GM23338 (cell line): ENCODE measurements at regions not wholly inside any gene's neighbourhood (a gene's known extent, or its start where the extent isn't known, plus 50 kb on each side); places are given as distances from the start of the nearest gene placed in this dataset.

Experiments
- EZH2 ChIP-seq: fragments of 200-600 bp; sonication (generic); IDR thresholded peaks from one replicate; pipeline ENCODE4 v1.8.0; 2017; ENCODE audit warnings: antibody characterized with exemption, mild to moderate bottlenecking, low read depth; ENCODE audit not compliant: unreplicated experiment
- EZH2phosphoT487 ChIP-seq: fragments of 200-600 bp; sonication (generic); IDR thresholded peaks from one replicate; pipeline ENCODE4 v1.8.1; 2018; ENCODE audit warnings: antibody characterized with exemption; ENCODE audit not compliant: unreplicated experiment
- JUNB ChIP-seq: IDR thresholded peaks from one replicate; pipeline ENCODE4 v1.6.1; 2016; ENCODE audit warnings: antibody characterized with exemption; ENCODE audit not compliant: unreplicated experiment
- POLR2AphosphoS5 ChIP-seq: IDR thresholded peaks from 2 replicates; pipeline ENCODE4 v1.6.1; 2016; ENCODE audit warnings: antibody characterized with exemption, low read depth
- ZNF114 ChIP-seq: fragments of 250-450 bp; sonication (Bioruptor Pico); IDR thresholded peaks from 2 replicates; pipeline ENCODE4 v1.5.0; 2020; ENCODE audit warnings: mild to moderate bottlenecking, moderate library complexity
- TF ChIP-seq, protein P1 (sequence below), 2 experiments: fragments of 200-600 bp in 1 of 2; sonication (generic) in 1 of 2; conservative IDR thresholded peaks; 2 replicates each; pipeline versions ENCODE4 v1.5.1 to v1.6.1; 2016 to 2017; ENCODE audit warnings: antibody characterized with exemption in 2 of 2, low read depth in 2 of 2, mild to moderate bottlenecking in 2 of 2, moderate library complexity in 1 of 2
- TF ChIP-seq, protein P2 (sequence below): IDR thresholded peaks from one replicate; pipeline ENCODE4 v1.6.1; 2018; ENCODE audit warnings: antibody characterized with exemption; ENCODE audit not compliant: unreplicated experiment

DNA sequence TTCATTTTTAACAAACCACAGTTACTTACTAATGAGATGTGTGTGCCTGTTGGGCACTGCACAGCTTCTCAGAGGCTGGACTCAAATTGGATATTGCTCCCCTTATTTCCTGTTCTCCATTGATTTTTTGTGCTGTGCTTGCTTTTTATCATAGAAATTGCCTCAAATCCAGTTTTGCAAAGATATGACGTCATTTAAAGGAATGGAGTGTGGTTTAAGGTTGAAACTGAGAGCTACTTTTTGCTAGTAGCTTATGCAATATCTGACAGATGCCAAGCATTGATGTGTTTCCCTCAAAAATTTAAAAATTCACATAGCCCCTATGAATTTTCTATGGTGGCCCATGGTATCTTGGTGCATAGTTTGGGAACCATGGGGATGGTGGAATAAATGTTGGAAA is 67.7 kb upstream of the ROPN1 start:
- TF ChIP-seq POLR2AphosphoS5: no peak
- TF ChIP-seq, protein P1, sequence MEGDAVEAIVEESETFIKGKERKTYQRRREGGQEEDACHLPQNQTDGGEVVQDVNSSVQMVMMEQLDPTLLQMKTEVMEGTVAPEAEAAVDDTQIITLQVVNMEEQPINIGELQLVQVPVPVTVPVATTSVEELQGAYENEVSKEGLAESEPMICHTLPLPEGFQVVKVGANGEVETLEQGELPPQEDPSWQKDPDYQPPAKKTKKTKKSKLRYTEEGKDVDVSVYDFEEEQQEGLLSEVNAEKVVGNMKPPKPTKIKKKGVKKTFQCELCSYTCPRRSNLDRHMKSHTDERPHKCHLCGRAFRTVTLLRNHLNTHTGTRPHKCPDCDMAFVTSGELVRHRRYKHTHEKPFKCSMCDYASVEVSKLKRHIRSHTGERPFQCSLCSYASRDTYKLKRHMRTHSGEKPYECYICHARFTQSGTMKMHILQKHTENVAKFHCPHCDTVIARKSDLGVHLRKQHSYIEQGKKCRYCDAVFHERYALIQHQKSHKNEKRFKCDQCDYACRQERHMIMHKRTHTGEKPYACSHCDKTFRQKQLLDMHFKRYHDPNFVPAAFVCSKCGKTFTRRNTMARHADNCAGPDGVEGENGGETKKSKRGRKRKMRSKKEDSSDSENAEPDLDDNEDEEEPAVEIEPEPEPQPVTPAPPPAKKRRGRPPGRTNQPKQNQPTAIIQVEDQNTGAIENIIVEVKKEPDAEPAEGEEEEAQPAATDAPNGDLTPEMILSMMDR (conservative IDR thresholded peaks at IDR 0.05; ENCODE audit: low read depth in 2 of 2): no peak
- no peak for TF ChIP-seq EZH2
- TF ChIP-seq, protein P2, sequence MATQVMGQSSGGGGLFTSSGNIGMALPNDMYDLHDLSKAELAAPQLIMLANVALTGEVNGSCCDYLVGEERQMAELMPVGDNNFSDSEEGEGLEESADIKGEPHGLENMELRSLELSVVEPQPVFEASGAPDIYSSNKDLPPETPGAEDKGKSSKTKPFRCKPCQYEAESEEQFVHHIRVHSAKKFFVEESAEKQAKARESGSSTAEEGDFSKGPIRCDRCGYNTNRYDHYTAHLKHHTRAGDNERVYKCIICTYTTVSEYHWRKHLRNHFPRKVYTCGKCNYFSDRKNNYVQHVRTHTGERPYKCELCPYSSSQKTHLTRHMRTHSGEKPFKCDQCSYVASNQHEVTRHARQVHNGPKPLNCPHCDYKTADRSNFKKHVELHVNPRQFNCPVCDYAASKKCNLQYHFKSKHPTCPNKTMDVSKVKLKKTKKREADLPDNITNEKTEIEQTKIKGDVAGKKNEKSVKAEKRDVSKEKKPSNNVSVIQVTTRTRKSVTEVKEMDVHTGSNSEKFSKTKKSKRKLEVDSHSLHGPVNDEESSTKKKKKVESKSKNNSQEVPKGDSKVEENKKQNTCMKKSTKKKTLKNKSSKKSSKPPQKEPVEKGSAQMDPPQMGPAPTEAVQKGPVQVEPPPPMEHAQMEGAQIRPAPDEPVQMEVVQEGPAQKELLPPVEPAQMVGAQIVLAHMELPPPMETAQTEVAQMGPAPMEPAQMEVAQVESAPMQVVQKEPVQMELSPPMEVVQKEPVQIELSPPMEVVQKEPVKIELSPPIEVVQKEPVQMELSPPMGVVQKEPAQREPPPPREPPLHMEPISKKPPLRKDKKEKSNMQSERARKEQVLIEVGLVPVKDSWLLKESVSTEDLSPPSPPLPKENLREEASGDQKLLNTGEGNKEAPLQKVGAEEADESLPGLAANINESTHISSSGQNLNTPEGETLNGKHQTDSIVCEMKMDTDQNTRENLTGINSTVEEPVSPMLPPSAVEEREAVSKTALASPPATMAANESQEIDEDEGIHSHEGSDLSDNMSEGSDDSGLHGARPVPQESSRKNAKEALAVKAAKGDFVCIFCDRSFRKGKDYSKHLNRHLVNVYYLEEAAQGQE: no peak
- no peak for TF ChIP-seq ZNF114
- TF ChIP-seq JUNB: no peak
- no peak for TF ChIP-seq EZH2phosphoT487
